Myocyte (in vitro differentiated cells): ENCODE measurements at regions not wholly inside any gene's neighbourhood (a gene's known extent, or its start where the extent isn't known, plus 50 kb on each side); places are given as distances from the start of the nearest gene placed in this dataset.
A peak's percentile ranks its signal among the peaks of the same experiment; 100 is the strongest.

ENCODE experiments used
- DNase-seq: peaks from one replicate; pipeline ENCODE4 v3.0.0-alpha.2; 2012; ENCODE audit warnings: low read depth

- DNase-seq, result peak; percentile 43
Measured at GRCh38 chr7:79876848-79877252, 257.8 kb upstream of the GNAI1 start.

- DNase-seq, result no peak
Measured at GRCh38 chr7:79874797-79875196, 259.8 kb upstream of the GNAI1 start.

DNA sequence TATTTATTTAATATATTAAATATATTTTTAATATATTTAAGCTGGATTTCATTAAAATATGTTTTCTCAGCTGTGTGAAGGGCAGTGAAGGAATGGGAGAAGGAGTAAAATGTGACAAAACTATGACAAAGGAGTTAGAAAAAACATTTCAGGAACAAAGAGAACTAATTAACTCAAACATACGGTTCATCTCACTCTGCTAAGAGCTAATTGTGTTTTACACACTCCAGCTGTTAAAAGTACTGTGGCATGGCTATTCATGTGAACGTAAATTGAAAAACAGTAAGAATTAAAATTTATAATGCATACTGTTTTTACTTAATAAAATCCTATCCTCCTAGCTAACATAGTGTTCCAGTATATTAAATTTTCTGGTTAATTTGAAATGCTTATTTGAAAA, 262.5 kb upstream of the GNAI1 start:
- no peak for DNase-seq

DNA sequence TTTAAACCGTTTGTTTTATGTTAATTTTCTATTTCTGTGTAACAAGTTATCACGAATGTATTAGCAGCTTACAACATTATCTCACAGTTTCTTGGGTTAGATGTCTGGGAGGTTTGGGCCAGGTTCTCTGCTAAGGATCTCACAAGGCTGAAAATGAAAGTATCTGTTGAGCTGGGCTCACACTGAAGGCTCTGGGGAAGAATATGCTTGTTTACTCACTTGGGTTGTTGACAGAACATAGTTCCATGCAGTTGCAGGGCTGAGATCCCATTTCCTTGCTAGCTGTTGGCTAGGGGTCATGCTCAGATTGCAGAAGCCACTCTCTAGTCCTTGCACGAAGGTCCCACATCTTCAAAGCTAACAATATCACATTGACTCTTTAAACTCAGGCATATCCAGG, 266.6 kb upstream of the GNAI1 start:
- peak; percentile 18 for DNase-seq

- DNase-seq, result no peak
Measured at GRCh38 chr7:79862447-79863210, 272.0 kb upstream of the GNAI1 start.

DNA sequence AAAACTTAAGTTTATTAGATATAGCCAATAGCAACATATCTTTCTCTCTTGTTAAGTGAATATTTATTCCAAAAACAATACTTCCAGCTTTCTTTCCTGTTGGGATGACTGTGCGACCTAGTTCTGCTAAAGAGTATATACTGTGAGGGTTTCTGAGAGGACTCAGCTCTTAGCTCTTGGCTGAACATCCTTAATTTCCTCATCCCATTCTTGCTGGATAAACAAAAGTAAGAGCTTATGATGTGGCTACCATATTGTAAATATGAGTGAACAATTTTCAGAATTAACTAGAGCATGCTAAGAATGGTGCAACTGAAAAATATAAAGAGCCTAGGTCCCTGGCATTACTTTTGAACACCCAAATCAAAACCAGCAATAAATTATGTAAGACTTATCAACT, 279.5 kb upstream of the GNAI1 start:
- no peak for DNase-seq

- DNase-seq, result no peak
Measured at GRCh38 chr7:79854621-79855020, 280.0 kb upstream of the GNAI1 start.

- peak; percentile 41 for DNase-seq
Measured at GRCh38 chr7:79837915-79838314, 296.7 kb upstream of the GNAI1 start.

GRCh38 chr7:79833616-79834015, 301.0 kb upstream of the GNAI1 start:
- DNase-seq, result no peak

- DNase-seq, result no peak
Measured at GRCh38 chr7:79828866-79829265, 305.8 kb upstream of the GNAI1 start.

GRCh38 chr7:79823246-79823951, 311.2 kb upstream of the GNAI1 start:
- DNase-seq, result no peak

DNA sequence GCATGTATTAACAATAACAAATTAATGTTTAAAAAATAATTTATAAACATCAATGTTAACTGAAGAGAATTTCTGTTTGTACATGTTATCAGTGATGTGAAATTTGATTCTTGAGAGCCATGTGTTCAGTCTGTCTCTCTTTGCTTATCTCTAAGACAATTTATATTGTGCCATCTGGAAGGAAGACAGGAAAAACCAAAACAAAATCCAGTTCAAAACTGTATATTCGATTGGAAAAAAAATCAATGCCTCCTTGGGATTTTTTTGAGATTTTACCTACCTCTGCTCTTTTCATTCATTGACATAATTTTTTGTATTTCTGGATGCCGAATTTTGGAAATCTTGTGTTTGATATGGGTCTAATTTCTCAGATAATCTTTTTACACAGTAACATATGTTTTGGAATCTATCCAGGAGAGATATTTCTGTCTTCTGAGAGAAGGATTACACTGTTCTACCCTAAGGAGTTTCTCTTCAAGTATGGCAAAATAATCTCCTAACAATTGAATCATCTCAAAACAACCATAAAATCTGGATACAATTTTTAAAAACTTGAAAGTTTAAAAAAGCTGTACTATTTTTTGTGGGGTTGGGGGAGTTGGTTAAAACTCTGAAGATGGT, 311.9 kb upstream of the GNAI1 start:
- no peak for DNase-seq

DNA sequence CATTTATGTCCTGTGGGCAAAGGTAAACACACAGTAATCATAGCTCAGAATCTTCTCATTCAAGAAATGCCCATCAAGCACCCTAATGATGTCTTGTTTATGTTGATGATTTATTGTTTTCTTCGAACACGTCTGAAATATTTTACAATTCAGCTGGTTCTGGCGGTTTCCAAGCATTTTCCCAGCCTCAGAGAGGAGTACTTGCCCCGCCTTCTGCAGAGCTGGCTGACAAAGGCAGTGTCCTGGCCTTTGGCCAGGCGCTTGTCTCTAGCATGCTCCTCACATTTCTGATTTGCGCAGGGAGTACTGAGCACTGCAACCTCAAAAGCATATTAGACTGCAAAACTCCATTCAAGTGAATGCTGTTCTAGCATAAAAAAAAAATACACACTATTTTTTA, 314.2 kb upstream of the GNAI1 start:
- DNase-seq, result peak; percentile 67

DNA sequence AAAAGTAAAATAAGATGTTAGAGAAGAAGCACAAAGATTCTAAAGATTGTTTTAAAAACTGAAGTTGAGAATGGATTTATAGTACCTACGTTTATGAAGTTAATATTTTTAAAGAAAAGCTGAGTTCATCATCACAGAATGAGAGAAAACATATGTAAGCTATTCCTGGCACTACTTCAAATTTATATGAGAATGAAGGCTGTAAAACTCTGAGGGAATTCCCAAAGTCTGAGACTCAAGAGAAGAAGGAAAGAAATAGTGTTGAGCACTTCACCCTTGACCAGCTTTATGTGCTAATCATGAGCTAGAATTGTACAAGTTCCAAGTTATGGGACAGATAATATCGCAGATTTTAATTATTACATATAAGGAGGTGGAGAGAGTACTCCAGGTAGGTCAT, 323.7 kb upstream of the GNAI1 start:
- DNase-seq, result no peak

DNA sequence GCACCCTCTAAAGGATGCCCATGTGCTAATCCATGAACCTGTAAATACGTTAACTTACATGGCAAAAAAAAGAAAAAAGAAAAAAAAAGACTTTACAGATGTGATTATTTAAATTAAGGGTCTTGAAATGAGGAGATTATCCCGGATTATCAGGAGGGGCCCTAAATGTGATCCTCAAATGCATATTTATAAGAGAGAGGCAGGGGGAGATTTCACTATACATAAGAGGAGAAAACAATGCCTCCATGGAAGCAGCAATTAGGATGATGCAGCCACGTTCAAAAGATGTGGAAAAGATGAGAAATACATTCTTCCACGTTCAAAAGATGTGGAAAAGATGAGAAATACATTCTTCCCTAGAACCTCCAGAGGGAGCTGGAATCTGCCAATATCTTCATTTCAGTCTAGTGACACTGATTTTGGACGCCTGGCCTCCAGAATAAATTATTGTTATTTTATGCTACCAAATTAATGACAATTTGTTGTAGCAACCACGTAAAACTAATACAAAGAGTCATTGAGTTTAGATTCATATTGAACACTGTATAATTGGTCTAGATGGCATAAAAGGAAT, 328.4 kb upstream of the GNAI1 start:
- DNase-seq, result peak; percentile 52

DNA sequence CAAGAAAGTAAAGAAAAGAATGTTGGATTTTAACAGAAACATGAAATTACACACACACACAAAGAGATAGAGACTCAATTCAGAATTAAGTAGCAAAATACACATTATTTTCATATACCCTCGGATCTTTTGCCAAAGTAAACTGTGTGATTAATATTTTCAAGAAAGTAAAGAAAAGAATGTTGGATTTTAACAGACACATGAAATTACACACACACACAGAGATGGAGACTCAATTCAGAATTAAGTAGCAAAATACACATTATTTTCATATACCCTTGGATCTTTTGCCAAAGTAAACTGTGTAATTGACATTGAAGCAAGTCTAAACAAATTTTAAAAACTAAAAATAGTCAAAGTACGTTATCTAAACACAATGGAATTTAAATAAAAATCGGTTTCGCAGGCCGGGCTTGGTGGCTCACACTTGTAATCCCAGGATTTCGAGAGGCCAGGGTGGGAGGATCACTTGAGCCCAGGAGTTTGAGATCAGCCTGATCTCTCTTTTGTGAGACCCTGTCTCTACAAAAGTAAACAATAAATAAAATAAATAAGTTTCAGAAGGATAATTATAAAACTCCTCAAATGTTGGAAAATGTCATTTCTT, 337.3 kb upstream of the MAGI2 start:
- DNase-seq, result no peak

DNA sequence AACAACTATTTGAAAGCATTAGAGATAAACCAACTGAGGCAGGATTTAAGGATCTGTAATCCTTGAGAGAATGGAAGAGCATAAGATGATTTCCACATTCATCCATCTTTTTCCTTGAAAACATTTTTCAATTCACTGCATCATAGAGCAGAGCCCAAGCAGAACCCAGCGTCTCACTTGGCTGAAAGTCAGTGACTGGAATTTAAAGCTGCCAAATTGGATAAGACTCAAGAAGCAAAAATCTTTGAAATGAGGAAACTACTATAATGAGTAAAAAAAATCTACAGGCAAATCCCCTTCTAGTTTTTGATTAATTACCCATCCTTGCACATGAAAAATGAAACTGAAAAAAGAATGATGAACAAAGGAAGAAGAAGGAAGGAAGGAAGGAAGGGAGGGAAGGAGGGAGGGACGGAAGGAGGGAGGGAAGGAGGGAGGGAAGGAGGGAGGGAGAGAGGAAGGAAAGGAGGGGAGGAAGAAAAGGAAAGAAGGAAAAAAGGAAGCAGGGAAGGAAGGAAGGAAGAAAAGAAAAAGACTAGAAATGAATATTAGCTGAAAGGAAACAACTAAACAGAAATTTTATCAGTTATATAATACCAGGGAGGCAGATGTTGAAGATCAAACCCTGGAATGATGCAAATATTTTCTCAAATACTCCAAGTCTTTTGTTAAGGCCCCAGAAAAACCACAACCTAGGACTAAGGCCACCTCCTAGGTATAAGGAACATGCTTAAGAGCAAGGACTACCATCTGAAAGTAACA, 336.3 kb upstream of the MAGI2 start:
- peak; percentile 41 for DNase-seq

GRCh38 chr7:79787623-79788022, 334.2 kb upstream of the MAGI2 start:
- peak; percentile 12 for DNase-seq

DNA sequence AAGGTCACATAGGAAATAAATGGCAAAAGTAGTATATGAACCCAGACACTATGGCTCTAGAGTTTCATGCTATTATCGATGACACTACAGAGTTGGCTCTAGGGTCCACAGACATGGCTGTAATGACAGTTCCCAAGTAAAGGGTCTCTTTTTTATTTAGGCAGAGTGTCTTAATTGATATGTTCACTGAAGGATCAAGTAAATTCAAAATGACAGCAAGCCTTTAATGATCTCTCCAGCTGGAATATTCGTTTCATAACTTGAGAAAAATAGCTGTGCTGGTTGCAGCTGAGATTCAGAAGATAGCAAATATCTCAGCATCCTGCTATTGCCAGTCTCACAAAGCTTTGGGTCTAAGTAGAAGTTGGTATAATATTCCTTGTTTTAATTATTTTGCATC, 333.6 kb upstream of the MAGI2 start:
- no peak for DNase-seq

DNA sequence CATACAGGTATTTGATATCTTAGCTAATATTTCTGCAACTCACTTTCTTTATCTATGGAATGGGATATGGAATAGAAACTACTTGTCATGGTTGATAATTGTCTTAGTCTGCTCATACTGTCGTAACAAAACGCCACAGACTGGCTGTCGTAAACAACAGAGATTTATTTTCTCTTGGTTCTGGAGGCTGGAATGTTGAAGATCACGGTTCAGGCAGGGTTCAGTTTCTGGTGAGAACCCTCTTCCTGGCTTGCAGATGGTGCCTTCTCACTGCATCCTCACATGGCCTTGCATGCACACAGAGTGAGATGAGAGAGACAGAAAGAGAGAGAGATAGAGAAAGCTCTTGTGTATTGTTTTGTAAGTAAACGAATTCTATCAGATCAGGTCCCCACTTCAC, 332.7 kb upstream of the MAGI2 start:
- DNase-seq, result no peak

- DNase-seq, result no peak
Measured at GRCh38 chr7:79785556-79785955, 332.1 kb upstream of the MAGI2 start.
